ENCODE measurements at regions not wholly inside any gene's neighbourhood (a gene's known extent, or its start where the extent isn't known, plus 50 kb on each side); places are given as distances from the start of the nearest gene placed in this dataset.

- no peak for TF ChIP-seq EZH2 (IDR thresholded peaks at IDR 0.05; ENCODE audit: insufficient read depth, poor library complexity, severe bottlenecking)
- no peak for TF ChIP-seq EZH2phosphoT487 (IDR thresholded peaks at IDR 0.05; ENCODE audit: insufficient read depth, low read depth)
Measured at GRCh38 chr11:50247309-50247874, 214.7 kb downstream of the OR4C45 start.

Measured in GM23248 (cell line).